ENCODE measurements at regions not wholly inside any gene's neighbourhood (a gene's known extent, or its start where the extent isn't known, plus 50 kb on each side); places are given as distances from the start of the nearest gene placed in this dataset.

GRCh38 chr13:40313269-40314200 is 352.9 kb downstream of the FOXO1 start:
- no peak for TF ChIP-seq CTCF (conservative IDR thresholded peaks at IDR 0.05)
- no peak for TF ChIP-seq ZFX (IDR thresholded peaks at IDR 0.05)

Data from C4-2B (cell line).